ENCODE measurements at regions not wholly inside any gene's neighbourhood (a gene's known extent, or its start where the extent isn't known, plus 50 kb on each side); places are given as distances from the start of the nearest gene placed in this dataset.

GRCh38 chr7:125090596-125090995 is 161.0 kb upstream of the POT1 start:
- ATAC-seq (replicated peaks in 1 of 4): no peak
- ChIA-PET POLR2A (no interaction called here), CTCF (no interaction called here)
- H3K4me1 ChIP-seq (ENCODE audit: control insufficient read depth in 1 of 2, extremely low read depth in 1 of 2, insufficient read depth in 2 of 2, low read length in 2 of 2): no peaks in the 10 kb centered on the region
- DNase-seq: no peak
- Mint-ChIP-seq H3K4me3 (no peak overlapping the region), H3K9me3 (no peaks in the 10 kb centered on the region), H3K36me3 (no peaks in the 10 kb centered on the region), H3K27ac (no peak overlapping the region), H3K4me1 (no peaks in the 10 kb centered on the region), H3K27me3 (no peaks in the 10 kb centered on the region)
- 83% methylated on average over 1 of the region's 3 CpGs for WGBS (ENCODE audit: insufficient coverage)
- no peaks in the 10 kb centered on the region for H3K9me3 ChIP-seq
- no peaks in the 10 kb centered on the region for H3K36me3 ChIP-seq (ENCODE audit: control insufficient read depth in 2 of 2, extremely low read depth in 1 of 2, insufficient read depth in 1 of 2, low read length in 1 of 2)
- no peak overlapping the region for H3K27ac ChIP-seq (ENCODE audit: low read length)
- no peaks in the 10 kb centered on the region for H3K27me3 ChIP-seq (replicated peaks in 1 of 2; ENCODE audit: control insufficient read depth in 2 of 2, extremely low read depth in 1 of 2, insufficient read depth in 2 of 2, low read length in 1 of 2)
- no peak overlapping the region for H3K4me3 ChIP-seq (ENCODE audit: control insufficient read depth in 1 of 2, extremely low read depth in 1 of 2, low read length in 1 of 2)

- Histone ChIP-seq H3K9me3 (no peaks in the 10 kb centered on the region), H3K27ac (ENCODE audit: low read length) (no peak overlapping the region), H3K4me1 (ENCODE audit: control insufficient read depth in 1 of 2, extremely low read depth in 1 of 2, insufficient read depth in 2 of 2, low read length in 2 of 2) (no peaks in the 10 kb centered on the region), H3K27me3 (replicated peaks in 1 of 2; ENCODE audit: control insufficient read depth in 2 of 2, extremely low read depth in 1 of 2, insufficient read depth in 2 of 2, low read length in 1 of 2) (no peaks in the 10 kb centered on the region), H3K4me3 (ENCODE audit: control insufficient read depth in 1 of 2, extremely low read depth in 1 of 2, low read length in 1 of 2) (no peak overlapping the region), H3K36me3 (ENCODE audit: control insufficient read depth in 2 of 2, extremely low read depth in 1 of 2, insufficient read depth in 1 of 2, low read length in 1 of 2) (no peaks in the 10 kb centered on the region)
- Mint-ChIP-seq H3K9me3 (no peaks in the 10 kb centered on the region), H3K36me3 (no peaks in the 10 kb centered on the region), H3K27me3 (no peaks in the 10 kb centered on the region), H3K4me1 (no peaks in the 10 kb centered on the region), H3K4me3 (no peak overlapping the region), H3K27ac (no peak overlapping the region)
- ATAC-seq (replicated peaks in 1 of 4) (no peak), DNase-seq (no peak)
- POLR2A ChIA-PET: no interaction called here
- WGBS (ENCODE audit: insufficient coverage): no CpG with 5 or more reads among the region's 3 CpGs
- CTCF ChIA-PET: no interaction called here
These were observed 159.5 kb upstream of the POT1 start for GRCh38 chr7:125089171-125089570.

GRCh38 chr7:125088555-125088954 is 158.9 kb upstream of the POT1 start:
- Mint-ChIP-seq H3K4me3 (no peak overlapping the region), H3K27me3 (no peaks in the 10 kb centered on the region), H3K9me3 (no peaks in the 10 kb centered on the region), H3K4me1 (no peaks in the 10 kb centered on the region), H3K36me3 (no peaks in the 10 kb centered on the region), H3K27ac (no peak overlapping the region)
- Histone ChIP-seq H3K9me3 (no peaks in the 10 kb centered on the region), H3K4me1 (ENCODE audit: control insufficient read depth in 1 of 2, extremely low read depth in 1 of 2, insufficient read depth in 2 of 2, low read length in 2 of 2) (no peaks in the 10 kb centered on the region), H3K27me3 (replicated peaks in 1 of 2; ENCODE audit: control insufficient read depth in 2 of 2, extremely low read depth in 1 of 2, insufficient read depth in 2 of 2, low read length in 1 of 2) (no peaks in the 10 kb centered on the region), H3K27ac (ENCODE audit: low read length) (no peak overlapping the region), H3K36me3 (ENCODE audit: control insufficient read depth in 2 of 2, extremely low read depth in 1 of 2, insufficient read depth in 1 of 2, low read length in 1 of 2) (no peaks in the 10 kb centered on the region), H3K4me3 (ENCODE audit: control insufficient read depth in 1 of 2, extremely low read depth in 1 of 2, low read length in 1 of 2) (no peak overlapping the region)
- WGBS (ENCODE audit: insufficient coverage): no CpG with 5 or more reads among the region's 1 CpG
- ChIA-PET POLR2A (interaction anchor here in 1 of 2 donors (0.7 kb wide), 1 partner anchor 14 kb away, joined by 4 read pairs; no protein-coding TSS in a partner anchor), CTCF (no interaction called here)
- DNase-seq: no peak
- no peak for ATAC-seq (replicated peaks in 1 of 4)

GRCh38 chr7:125085084-125085483 is 155.5 kb upstream of the POT1 start:
- H3K36me3 Mint-ChIP-seq: no peaks in the 10 kb centered on the region
- no peaks in the 10 kb centered on the region for H3K4me1 Mint-ChIP-seq
- H3K4me3 ChIP-seq (ENCODE audit: control insufficient read depth in 1 of 2, extremely low read depth in 1 of 2, low read length in 1 of 2): no peak overlapping the region
- H3K36me3 ChIP-seq (ENCODE audit: control insufficient read depth in 2 of 2, extremely low read depth in 1 of 2, insufficient read depth in 1 of 2, low read length in 1 of 2): no peaks in the 10 kb centered on the region
- H3K9me3 ChIP-seq: no peaks in the 10 kb centered on the region
- no peak overlapping the region for H3K27ac Mint-ChIP-seq
- no peak for ATAC-seq (replicated peaks in 1 of 4)
- ChIA-PET POLR2A (no interaction called here), CTCF (no interaction called here)
- no peak overlapping the region for H3K27ac ChIP-seq (ENCODE audit: low read length)
- no peak overlapping the region for H3K4me3 Mint-ChIP-seq
- no peaks in the 10 kb centered on the region for H3K27me3 Mint-ChIP-seq
- no peaks in the 10 kb centered on the region for H3K27me3 ChIP-seq (replicated peaks in 1 of 2; ENCODE audit: control insufficient read depth in 2 of 2, extremely low read depth in 1 of 2, insufficient read depth in 2 of 2, low read length in 1 of 2)
- no peaks in the 10 kb centered on the region for H3K9me3 Mint-ChIP-seq
- no peaks in the 10 kb centered on the region for H3K4me1 ChIP-seq (ENCODE audit: control insufficient read depth in 1 of 2, extremely low read depth in 1 of 2, insufficient read depth in 2 of 2, low read length in 2 of 2)
- no peak for DNase-seq

GRCh38 chr7:125084196-125084595 is 154.6 kb upstream of the POT1 start:
- ATAC-seq (replicated peaks in 1 of 4) (no peak), DNase-seq (no peak)
- Mint-ChIP-seq H3K27ac (no peak overlapping the region), H3K4me3 (no peak overlapping the region), H3K9me3 (no peaks in the 10 kb centered on the region), H3K27me3 (no peaks in the 10 kb centered on the region), H3K4me1 (no peaks in the 10 kb centered on the region), H3K36me3 (no peaks in the 10 kb centered on the region)
- H3K36me3 ChIP-seq (ENCODE audit: control insufficient read depth in 2 of 2, extremely low read depth in 1 of 2, insufficient read depth in 1 of 2, low read length in 1 of 2): no peaks in the 10 kb centered on the region
- no peak overlapping the region for H3K4me3 ChIP-seq (ENCODE audit: control insufficient read depth in 1 of 2, extremely low read depth in 1 of 2, low read length in 1 of 2)
- H3K4me1 ChIP-seq (ENCODE audit: control insufficient read depth in 1 of 2, extremely low read depth in 1 of 2, insufficient read depth in 2 of 2, low read length in 2 of 2): no peaks in the 10 kb centered on the region
- no CpG with 5 or more reads among the region's 1 CpG for WGBS (ENCODE audit: insufficient coverage)
- no peaks in the 10 kb centered on the region for H3K9me3 ChIP-seq
- ChIA-PET POLR2A (no interaction called here), CTCF (no interaction called here)
- no peak overlapping the region for H3K27ac ChIP-seq (ENCODE audit: low read length)
- no peaks in the 10 kb centered on the region for H3K27me3 ChIP-seq (replicated peaks in 1 of 2; ENCODE audit: control insufficient read depth in 2 of 2, extremely low read depth in 1 of 2, insufficient read depth in 2 of 2, low read length in 1 of 2)

GRCh38 chr7:125074141-125074540 is 144.5 kb upstream of the POT1 start:
- peaks cover 0 to 2% (median 0%) of the 10 kb centered on the region in 3 donors for H3K9me3 Mint-ChIP-seq
- no CpG with 5 or more reads among the region's 3 CpGs for WGBS (ENCODE audit: insufficient coverage)
- H3K4me1 Mint-ChIP-seq: no peaks in the 10 kb centered on the region
- Histone ChIP-seq H3K9me3 (no peaks in the 10 kb centered on the region), H3K27me3 (replicated peaks in 1 of 2; ENCODE audit: control insufficient read depth in 2 of 2, extremely low read depth in 1 of 2, insufficient read depth in 2 of 2, low read length in 1 of 2) (no peaks in the 10 kb centered on the region), H3K4me3 (ENCODE audit: control insufficient read depth in 1 of 2, extremely low read depth in 1 of 2, low read length in 1 of 2) (no peak overlapping the region), H3K36me3 (ENCODE audit: control insufficient read depth in 2 of 2, extremely low read depth in 1 of 2, insufficient read depth in 1 of 2, low read length in 1 of 2) (no peaks in the 10 kb centered on the region), H3K4me1 (ENCODE audit: control insufficient read depth in 1 of 2, extremely low read depth in 1 of 2, insufficient read depth in 2 of 2, low read length in 2 of 2) (no peaks in the 10 kb centered on the region), H3K27ac (ENCODE audit: low read length) (no peak overlapping the region)
- no peaks in the 10 kb centered on the region for H3K27me3 Mint-ChIP-seq
- H3K36me3 Mint-ChIP-seq: no peaks in the 10 kb centered on the region
- ChIA-PET POLR2A (interaction anchor here (0.6 kb wide), 2 partner anchors 14 to 39 kb away, joined by 3 to 4 read pairs; no protein-coding TSS in a partner anchor), CTCF (no interaction called here)
- no peak overlapping the region for H3K4me3 Mint-ChIP-seq
- no peak for DNase-seq
- ATAC-seq (replicated peaks in 1 of 4): no peak
- no peak overlapping the region for H3K27ac Mint-ChIP-seq

GRCh38 chr7:125065546-125065945 is 135.9 kb upstream of the POT1 start:
- no peaks in the 10 kb centered on the region for H3K36me3 ChIP-seq (ENCODE audit: control insufficient read depth in 2 of 2, extremely low read depth in 1 of 2, insufficient read depth in 1 of 2, low read length in 1 of 2)
- H3K4me3 Mint-ChIP-seq: no peak overlapping the region

More at GRCh38 chr7:125065546-125065945, 135.9 kb upstream of the POT1 start:
- ChIA-PET CTCF (no interaction called here), POLR2A (interaction anchor here in 1 of 2 donors (0.5 kb wide), 1 partner anchor 1856 kb away, joined by 11 read pairs; no protein-coding TSS in a partner anchor)
- Mint-ChIP-seq H3K4me1 (no peaks in the 10 kb centered on the region), H3K9me3 (peaks cover 0 to 5% (median 4%) of the 10 kb centered on the region in 3 donors), H3K27me3 (no peaks in the 10 kb centered on the region), H3K27ac (no peak overlapping the region), H3K36me3 (no peaks in the 10 kb centered on the region)
- DNase-seq (no peak), ATAC-seq (replicated peaks in 1 of 4) (no peak)
- no peaks in the 10 kb centered on the region for H3K4me1 ChIP-seq (ENCODE audit: control insufficient read depth in 1 of 2, extremely low read depth in 1 of 2, insufficient read depth in 2 of 2, low read length in 2 of 2)
- no peaks in the 10 kb centered on the region for H3K9me3 ChIP-seq
- H3K4me3 ChIP-seq (ENCODE audit: control insufficient read depth in 1 of 2, extremely low read depth in 1 of 2, low read length in 1 of 2): no peak overlapping the region
- no peak overlapping the region for H3K27ac ChIP-seq (ENCODE audit: low read length)
- WGBS (ENCODE audit: insufficient coverage): no CpG with 5 or more reads among the region's 1 CpG
- H3K27me3 ChIP-seq (replicated peaks in 1 of 2; ENCODE audit: control insufficient read depth in 2 of 2, extremely low read depth in 1 of 2, insufficient read depth in 2 of 2, low read length in 1 of 2): no peaks in the 10 kb centered on the region
